LNCaP clone FGC (cell line): ENCODE measurements at regions not wholly inside any gene's neighbourhood (a gene's known extent, or its start where the extent isn't known, plus 50 kb on each side); places are given as distances from the start of the nearest gene placed in this dataset.

ENCODE experiments used
- DNase-seq: peaks from one replicate; pipeline ENCODE4 v3.0.0-alpha.2; 2011; ENCODE audit warnings: low read depth
- H3K4me3 ChIP-seq: 2 replicates; pipeline ENCODE4 v1.5.1; 2011; ENCODE audit warnings: mild to moderate bottlenecking, low read depth, low read length, control low read depth
- TF ChIP-seq, protein P1 (sequence below): IDR thresholded peaks from 2 replicates; pipeline ENCODE4 v1.5.1; 2012; ENCODE audit warnings: mild to moderate bottlenecking; ENCODE audit not compliant: control insufficient read depth, insufficient read depth; ENCODE audit errors: extremely low read depth

DNA sequence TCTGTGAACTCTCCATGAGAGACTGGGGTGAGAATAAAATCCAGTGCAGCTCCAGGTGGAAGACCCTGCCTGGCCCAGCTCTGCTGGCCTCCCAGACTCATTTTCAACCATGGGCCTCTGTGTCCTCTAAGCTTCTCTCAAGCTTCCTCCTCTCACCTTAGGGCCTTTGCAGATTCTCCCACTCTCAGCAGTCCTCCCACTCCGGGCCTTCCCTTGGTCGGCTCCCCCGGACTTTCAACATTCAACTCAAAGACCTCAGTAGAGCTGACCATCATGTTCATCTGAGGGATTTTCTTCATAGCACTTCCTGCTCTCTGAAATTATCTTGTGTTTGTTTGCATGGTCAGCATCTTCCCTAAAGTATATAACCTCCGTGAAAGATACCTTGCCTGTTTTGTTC lies 370.5 kb upstream of the ZNF507 start:
- DNase-seq: no peak
- TF ChIP-seq, protein P1, sequence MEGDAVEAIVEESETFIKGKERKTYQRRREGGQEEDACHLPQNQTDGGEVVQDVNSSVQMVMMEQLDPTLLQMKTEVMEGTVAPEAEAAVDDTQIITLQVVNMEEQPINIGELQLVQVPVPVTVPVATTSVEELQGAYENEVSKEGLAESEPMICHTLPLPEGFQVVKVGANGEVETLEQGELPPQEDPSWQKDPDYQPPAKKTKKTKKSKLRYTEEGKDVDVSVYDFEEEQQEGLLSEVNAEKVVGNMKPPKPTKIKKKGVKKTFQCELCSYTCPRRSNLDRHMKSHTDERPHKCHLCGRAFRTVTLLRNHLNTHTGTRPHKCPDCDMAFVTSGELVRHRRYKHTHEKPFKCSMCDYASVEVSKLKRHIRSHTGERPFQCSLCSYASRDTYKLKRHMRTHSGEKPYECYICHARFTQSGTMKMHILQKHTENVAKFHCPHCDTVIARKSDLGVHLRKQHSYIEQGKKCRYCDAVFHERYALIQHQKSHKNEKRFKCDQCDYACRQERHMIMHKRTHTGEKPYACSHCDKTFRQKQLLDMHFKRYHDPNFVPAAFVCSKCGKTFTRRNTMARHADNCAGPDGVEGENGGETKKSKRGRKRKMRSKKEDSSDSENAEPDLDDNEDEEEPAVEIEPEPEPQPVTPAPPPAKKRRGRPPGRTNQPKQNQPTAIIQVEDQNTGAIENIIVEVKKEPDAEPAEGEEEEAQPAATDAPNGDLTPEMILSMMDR: no peak
- H3K4me3 ChIP-seq: no peak overlapping the region

DNA sequence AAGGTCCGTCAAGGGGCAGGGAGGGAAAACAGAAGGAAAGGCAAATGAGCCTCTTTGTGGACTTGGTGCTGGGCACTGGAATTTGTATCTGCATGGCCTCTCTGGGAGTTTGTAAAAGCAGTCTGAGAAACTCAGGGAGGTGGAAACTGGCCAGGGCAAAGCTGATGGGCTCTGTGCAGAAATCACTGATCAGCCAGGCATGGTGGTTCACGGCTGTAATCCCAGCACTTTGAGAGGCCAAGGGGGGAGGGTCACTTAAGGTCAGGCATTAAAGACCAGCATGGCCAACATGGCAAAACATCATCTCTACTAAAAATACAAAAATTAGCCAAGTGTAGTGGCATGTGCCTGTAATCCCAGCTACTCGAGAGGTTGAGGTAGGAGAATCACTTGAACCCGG lies 369.9 kb upstream of the ZNF507 start:
- TF ChIP-seq, protein P1: no peak
- DNase-seq: no peak
- no peak overlapping the region for H3K4me3 ChIP-seq

DNA sequence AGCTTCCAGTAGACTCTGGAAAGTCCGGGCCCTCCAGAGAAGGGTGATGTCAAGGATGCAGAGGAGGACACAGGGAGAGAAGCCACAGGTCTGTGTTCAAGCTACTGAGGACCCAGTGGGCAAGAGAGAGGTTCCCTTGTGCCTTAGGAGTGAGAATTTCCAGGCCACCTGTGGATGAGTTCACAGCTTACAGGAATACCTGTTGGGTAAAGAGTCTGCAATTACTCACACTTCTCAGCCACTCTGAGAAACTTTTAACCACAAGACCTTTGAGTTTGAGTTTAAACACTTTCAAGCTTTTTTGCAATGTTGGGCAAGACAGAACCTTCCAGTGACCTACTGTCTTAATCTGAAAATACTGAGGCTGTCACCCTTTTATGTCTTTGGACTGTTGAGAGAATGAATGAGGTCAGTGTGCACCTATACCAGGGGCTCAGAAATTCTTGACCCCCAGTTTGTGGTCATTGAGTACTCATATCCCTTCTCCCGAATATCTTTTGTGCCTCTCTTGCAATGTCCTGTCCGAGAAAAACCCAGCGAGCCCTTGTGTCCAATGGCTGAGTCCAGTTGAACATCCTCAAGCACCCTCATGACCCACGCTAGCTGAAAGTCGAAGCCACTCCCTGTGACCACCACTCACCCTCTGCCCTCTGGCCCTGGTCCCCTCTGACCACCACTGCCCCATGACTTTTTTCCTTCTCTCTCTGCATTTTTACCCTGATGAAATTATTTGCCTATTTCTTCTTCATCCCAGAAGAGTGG lies 368.5 kb upstream of the ZNF507 start:
- DNase-seq: no peak
- TF ChIP-seq, protein P1: no peak

DNA sequence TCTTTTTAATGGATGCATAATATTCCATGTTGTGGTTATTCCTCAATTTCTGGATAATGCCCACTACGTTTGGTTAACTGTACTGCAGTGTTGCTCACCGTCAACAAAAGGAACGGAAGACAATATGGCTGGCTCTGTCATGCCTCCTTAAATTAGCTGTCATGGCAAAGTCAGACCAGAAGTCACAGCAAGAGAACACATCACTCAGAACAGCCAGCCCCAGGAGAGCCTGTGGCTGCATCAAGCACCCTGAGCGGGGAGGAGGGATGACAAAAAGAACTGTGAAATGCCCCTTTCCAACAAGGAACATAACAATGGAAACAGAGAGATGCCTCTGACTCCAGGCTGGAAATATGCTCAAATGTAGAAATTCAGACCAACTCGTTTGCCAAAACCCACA lies 366.0 kb upstream of the ZNF507 start:
- H3K4me3 ChIP-seq: no peak overlapping the region
- TF ChIP-seq, protein P1: no peak
- DNase-seq: no peak

More for the DNA sequence above, 368.5 kb upstream of the ZNF507 start:
- H3K4me3 ChIP-seq: no peak overlapping the region

DNA sequence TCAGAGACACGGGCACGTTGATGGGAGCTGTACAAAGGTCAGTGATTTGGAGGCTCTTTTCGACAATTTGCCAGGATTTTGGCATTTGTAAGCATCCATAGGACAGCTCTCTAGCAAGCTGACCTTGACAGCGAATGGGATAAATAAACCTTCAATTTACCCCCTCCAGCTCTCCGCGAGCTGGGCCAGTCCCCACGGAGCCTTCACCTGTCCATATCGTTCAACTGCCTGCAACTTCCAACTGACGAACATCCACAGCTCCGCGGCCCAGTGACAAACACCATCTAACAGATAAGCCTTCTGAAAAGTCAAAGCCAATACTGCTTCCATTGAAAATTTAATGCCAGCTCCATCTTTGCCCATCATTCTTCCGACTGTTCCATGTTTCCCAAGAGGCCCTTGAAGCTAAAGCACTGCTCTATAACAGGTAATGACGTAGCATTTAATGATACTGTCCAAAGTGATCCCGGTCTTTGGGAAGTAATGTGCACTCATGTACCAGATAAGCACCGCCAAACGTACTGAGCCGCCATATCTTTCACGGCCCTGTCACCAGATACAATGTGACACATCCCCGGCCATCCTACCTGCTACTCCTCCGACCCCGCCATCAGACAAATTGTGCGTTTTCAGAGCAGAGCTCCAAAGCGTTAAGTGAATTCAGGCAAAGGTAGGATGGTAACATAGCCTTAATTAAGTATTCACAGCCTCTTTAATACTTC lies 365.3 kb upstream of the ZNF507 start:
- H3K4me3 ChIP-seq: no peak overlapping the region
- DNase-seq: no peak
- TF ChIP-seq, protein P1: no peak

DNA sequence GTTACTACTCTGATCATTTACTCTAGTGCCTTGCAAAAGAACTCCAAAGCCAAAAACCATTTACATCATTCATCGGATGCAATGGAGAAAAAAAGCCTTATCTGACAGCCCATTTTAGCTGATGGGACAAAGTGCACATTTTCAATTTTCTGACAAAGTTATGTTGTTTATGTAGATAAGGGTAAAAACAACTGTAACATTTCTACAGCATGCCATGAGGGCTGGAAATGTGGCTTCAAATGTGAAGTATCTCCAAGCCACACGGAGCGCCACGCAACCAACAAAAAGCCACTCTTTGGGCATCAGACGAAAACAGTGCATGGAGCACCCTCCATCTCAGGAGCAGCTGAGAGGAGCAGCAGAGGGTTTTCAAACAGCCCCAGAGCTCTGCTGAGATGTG lies 364.6 kb upstream of the ZNF507 start:
- TF ChIP-seq, protein P1: no peak
- H3K4me3 ChIP-seq: no peak overlapping the region
- no peak for DNase-seq
